ENCODE measurements at regions not wholly inside any gene's neighbourhood (a gene's known extent, or its start where the extent isn't known, plus 50 kb on each side); places are given as distances from the start of the nearest gene placed in this dataset.

DNA sequence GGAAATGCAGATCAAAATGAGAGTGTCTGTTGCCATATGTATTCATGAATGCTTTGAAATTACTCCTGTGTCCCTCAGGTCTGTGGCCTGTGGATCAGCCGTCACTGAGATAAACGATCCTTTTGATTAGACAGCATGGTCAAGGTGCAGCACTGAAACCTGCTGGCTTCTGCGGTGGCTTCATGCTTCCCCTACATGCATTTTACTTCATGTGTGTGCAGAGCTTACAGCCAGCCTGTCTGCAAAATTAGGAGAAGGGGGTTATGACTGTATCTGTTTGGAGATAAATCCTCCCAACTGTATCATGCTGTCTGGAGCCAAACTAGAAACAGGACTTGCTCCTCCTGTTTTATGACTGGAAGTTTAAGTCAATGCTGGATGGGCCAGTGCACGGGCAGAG, 71.0 kb upstream of the PLPP4 start:
- TF ChIP-seq EZH2phosphoT487 (IDR thresholded peaks at IDR 0.05; ENCODE audit: low read depth, severe bottlenecking, unreplicated experiment) = no peak
- TF ChIP-seq, protein P1, sequence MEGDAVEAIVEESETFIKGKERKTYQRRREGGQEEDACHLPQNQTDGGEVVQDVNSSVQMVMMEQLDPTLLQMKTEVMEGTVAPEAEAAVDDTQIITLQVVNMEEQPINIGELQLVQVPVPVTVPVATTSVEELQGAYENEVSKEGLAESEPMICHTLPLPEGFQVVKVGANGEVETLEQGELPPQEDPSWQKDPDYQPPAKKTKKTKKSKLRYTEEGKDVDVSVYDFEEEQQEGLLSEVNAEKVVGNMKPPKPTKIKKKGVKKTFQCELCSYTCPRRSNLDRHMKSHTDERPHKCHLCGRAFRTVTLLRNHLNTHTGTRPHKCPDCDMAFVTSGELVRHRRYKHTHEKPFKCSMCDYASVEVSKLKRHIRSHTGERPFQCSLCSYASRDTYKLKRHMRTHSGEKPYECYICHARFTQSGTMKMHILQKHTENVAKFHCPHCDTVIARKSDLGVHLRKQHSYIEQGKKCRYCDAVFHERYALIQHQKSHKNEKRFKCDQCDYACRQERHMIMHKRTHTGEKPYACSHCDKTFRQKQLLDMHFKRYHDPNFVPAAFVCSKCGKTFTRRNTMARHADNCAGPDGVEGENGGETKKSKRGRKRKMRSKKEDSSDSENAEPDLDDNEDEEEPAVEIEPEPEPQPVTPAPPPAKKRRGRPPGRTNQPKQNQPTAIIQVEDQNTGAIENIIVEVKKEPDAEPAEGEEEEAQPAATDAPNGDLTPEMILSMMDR (IDR thresholded peaks at IDR 0.05; ENCODE audit: poor library complexity) = no peak
